ENCODE measurements at regions not wholly inside any gene's neighbourhood (a gene's known extent, or its start where the extent isn't known, plus 50 kb on each side); places are given as distances from the start of the nearest gene placed in this dataset.

DNA sequence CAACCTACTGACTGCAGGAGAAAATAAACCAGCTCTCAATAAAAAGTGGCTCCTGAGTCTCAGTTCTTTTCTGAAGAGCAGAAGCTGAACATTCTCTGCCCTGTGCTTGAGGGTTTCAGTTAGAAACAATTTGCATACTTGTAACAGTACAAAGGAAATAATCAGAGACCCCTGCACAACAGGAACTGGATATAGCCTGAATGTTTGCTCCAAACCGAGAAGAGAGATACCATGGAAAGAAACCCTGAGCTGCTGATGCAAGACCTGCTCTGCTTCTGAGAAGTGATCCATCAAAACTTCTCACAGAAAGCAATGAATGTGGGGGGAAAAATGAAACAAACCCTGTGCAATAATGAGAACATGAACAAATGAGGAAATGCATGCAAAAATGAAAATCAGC, 592.9 kb downstream of the SEMA5A start:
- no peaks in the 10 kb centered on the region for H3K4me1 Mint-ChIP-seq (ENCODE audit: low read depth)
- no peak overlapping the region for H3K4me3 Mint-ChIP-seq
- H3K9me3 Mint-ChIP-seq = peaks cover 10% of the 10 kb centered on the region
- no peak overlapping the region for H3K27ac Mint-ChIP-seq
- no peaks in the 10 kb centered on the region for H3K36me3 Mint-ChIP-seq (ENCODE audit: low read depth)
- DNase-seq = no peak
- no peaks in the 10 kb centered on the region for H3K27me3 Mint-ChIP-seq

DNA sequence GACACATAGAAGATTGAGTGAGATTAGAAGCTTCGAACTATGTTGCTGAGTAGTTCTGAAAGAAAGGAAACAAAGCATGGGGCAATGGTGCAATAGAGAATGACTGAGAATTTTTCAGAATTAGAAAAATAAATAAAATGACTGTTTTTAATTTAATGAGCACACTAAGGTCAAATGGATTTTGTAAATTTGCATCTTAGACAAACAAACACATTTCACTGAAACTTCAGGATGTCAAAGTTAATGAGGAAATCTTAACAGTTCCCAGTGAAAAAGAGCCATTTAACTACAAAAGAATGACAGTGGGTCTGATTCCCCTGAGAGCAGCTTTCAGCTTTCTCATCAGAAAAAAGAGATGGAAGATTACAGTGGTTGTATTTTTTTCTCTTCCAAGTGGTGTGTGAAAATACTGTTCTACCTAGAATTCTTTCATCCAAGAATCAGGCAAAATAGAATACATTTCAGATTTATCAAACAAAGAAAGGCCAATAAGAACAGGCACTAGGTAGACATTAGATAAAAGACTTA, 591.9 kb downstream of the SEMA5A start:
- Mint-ChIP-seq H3K27ac (no peak overlapping the region), H3K4me1 (ENCODE audit: low read depth) (no peaks in the 10 kb centered on the region), H3K36me3 (ENCODE audit: low read depth) (no peaks in the 10 kb centered on the region), H3K27me3 (no peaks in the 10 kb centered on the region), H3K4me3 (no peak overlapping the region), H3K9me3 (peaks cover 10% of the 10 kb centered on the region)
- DNase-seq = no peak

DNA sequence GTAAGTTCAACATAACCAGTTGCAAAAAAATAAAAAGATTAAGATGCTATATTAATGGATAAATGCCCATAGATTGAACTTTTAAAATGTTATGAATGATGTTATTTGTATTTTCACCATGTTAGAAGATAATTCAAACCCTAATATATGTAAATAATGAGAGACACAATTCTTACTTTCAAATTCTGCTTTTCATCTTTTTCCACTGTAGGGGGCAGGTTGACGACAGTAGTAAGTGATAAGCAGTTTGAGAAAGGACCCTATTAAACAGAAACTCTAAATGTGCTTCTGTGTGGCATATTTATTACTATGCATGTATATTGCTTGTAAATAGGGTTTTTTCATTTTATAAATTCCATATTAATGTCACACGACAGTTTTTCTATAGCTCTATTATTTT, 591.1 kb downstream of the SEMA5A start:
- DNase-seq = no peak
- no peaks in the 10 kb centered on the region for H3K4me1 Mint-ChIP-seq (ENCODE audit: low read depth)
- H3K4me3 Mint-ChIP-seq = no peak overlapping the region
- H3K27ac Mint-ChIP-seq = no peak overlapping the region
- H3K36me3 Mint-ChIP-seq (ENCODE audit: low read depth) = no peaks in the 10 kb centered on the region
- H3K9me3 Mint-ChIP-seq = peaks cover 10% of the 10 kb centered on the region
- no peaks in the 10 kb centered on the region for H3K27me3 Mint-ChIP-seq

DNA sequence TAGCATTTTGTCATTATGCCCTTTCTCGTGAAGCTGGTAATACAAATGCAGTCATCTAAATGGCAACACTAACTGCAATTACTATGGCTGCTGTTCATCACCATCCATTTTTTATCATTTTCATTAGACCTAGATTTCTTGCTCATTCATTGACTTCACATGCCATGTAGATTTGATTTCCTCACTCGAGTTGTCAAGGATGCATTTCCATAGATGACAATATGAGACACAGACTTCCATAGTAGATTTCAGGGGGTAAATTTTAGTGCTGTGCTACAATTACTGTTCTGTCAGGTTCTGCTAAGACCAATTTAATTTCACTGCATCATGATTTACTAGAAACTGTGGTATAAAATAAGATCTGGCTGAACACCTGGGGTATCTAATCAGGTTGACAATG, 589.2 kb downstream of the SEMA5A start:
- Mint-ChIP-seq H3K27me3 (no peaks in the 10 kb centered on the region), H3K27ac (no peak overlapping the region), H3K4me3 (no peak overlapping the region), H3K36me3 (ENCODE audit: low read depth) (no peaks in the 10 kb centered on the region), H3K9me3 (peaks cover 4% of the 10 kb centered on the region), H3K4me1 (ENCODE audit: low read depth) (no peaks in the 10 kb centered on the region)
- DNase-seq = no peak

DNA sequence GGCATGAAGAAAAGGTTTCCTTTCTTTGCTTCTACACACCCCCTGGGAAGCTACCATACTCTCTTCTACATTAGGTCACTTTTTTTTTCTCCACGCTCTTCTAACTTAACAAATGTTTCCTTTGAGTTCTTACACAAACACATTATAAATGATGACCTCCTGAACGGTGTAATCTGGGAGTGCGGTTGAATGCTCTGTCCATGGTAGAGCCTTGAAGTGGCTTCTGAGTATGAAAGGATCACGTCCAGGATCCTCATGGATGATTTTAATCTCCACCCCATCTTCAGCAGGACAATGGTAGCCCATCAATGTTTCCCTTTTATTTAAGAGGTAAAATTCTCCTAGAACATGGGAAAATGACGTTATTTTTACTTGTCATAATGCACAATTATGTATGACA, 587.3 kb downstream of the SEMA5A start:
- H3K4me3 Mint-ChIP-seq = no peak overlapping the region
- no peak for DNase-seq
- peaks cover 4% of the 10 kb centered on the region for H3K9me3 Mint-ChIP-seq
- no peak overlapping the region for H3K27ac Mint-ChIP-seq
- no peaks in the 10 kb centered on the region for H3K36me3 Mint-ChIP-seq (ENCODE audit: low read depth)
- no peaks in the 10 kb centered on the region for H3K4me1 Mint-ChIP-seq (ENCODE audit: low read depth)
- no peaks in the 10 kb centered on the region for H3K27me3 Mint-ChIP-seq

DNA sequence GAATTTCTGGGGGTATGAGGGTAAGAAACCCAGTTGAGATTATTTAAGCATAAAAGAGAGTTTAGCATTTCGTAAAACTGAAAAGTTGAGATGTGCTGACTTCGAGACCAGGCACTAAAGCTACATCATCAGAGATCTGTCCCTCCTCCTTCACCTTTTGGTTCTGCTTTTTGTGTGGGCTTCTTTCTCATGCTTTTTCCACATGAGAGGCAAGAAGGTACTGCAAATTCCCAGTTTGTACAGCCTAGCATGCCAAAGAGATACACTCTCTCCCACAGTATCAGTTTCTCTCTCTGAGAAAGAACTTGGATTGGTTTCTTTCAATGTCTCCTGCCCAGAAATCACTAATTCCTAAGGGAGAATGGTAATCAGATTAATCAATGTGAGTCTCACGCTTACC, 584.7 kb downstream of the SEMA5A start:
- Mint-ChIP-seq H3K4me1 (ENCODE audit: low read depth) (no peaks in the 10 kb centered on the region), H3K27ac (no peak overlapping the region), H3K4me3 (no peak overlapping the region), H3K36me3 (ENCODE audit: low read depth) (no peaks in the 10 kb centered on the region), H3K27me3 (no peaks in the 10 kb centered on the region), H3K9me3 (peaks cover 10% of the 10 kb centered on the region)
- no peak for DNase-seq

DNA sequence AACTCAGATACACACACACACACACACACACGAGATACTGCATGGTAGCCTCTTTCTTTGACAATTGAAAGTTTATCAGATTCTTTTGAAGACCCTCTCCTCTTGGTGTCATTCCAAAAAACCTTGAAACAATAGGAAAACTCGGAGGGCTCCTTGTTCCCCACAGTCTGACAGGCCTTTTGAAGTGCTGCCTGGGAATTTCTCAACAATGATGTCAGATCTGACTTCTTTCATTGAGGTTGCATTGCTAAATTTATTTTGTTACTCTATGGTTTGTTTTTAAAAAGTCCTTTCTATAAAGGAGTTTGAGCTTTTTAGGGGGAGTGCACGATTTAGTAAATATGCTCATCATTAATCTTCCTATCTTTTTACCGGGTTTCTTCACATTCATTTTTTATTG, 583.9 kb downstream of the SEMA5A start:
- Mint-ChIP-seq H3K4me1 (ENCODE audit: low read depth) (no peaks in the 10 kb centered on the region), H3K36me3 (ENCODE audit: low read depth) (no peaks in the 10 kb centered on the region), H3K9me3 (peaks cover 9% of the 10 kb centered on the region), H3K4me3 (no peak overlapping the region), H3K27ac (no peak overlapping the region), H3K27me3 (no peaks in the 10 kb centered on the region)
- DNase-seq = no peak

DNA sequence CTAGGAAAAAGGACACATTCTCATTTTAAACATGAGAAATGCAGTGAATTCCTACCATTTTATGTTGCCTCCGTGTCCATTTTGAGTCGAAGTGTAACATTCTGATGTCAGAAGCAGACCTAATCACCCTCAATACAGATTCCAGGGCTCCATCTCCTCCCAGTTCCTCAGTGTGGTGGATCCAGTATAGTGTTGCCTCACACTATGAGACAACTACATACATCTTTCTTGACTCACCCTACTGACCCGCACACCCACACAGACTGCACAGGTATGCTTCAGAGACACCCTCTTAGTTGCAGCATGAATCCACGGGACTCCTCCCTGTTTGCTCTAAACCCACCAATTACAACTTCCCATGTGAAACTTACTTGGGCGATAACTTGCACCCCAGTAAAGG, 564.9 kb downstream of the SEMA5A start:
- Mint-ChIP-seq H3K27me3 (no peaks in the 10 kb centered on the region), H3K4me3 (no peak overlapping the region)
- no peak for DNase-seq

DNA sequence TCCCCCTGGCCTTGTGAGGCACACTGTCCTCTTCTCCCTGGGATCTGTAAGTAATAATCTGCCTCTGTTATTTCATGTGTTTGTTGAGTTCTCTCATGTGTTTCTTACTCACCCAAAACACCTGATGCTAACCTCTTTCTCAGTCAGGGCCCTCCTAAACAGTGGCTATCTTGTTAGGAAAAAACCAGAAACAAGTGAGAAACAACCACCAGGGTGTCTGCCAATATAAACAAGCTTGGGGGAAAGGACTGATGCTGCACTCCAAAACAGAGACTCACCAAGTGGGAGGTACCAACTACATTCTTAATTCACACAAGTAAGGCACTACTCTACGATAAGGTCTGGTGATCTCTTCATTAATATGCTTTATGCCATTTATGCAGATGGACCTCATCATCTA, 564.4 kb downstream of the SEMA5A start:
- Mint-ChIP-seq H3K27ac (no peak overlapping the region), H3K27me3 (no peaks in the 10 kb centered on the region), H3K4me3 (no peak overlapping the region), H3K36me3 (ENCODE audit: low read depth) (no peaks in the 10 kb centered on the region), H3K9me3 (peaks cover 5% of the 10 kb centered on the region), H3K4me1 (ENCODE audit: low read depth) (no peaks in the 10 kb centered on the region)
- DNase-seq = no peak

More for the DNA sequence above, 564.9 kb downstream of the SEMA5A start:
- Mint-ChIP-seq H3K9me3 (peaks cover 5% of the 10 kb centered on the region), H3K36me3 (ENCODE audit: low read depth) (no peaks in the 10 kb centered on the region), H3K4me1 (ENCODE audit: low read depth) (no peaks in the 10 kb centered on the region), H3K27ac (no peak overlapping the region)

DNA sequence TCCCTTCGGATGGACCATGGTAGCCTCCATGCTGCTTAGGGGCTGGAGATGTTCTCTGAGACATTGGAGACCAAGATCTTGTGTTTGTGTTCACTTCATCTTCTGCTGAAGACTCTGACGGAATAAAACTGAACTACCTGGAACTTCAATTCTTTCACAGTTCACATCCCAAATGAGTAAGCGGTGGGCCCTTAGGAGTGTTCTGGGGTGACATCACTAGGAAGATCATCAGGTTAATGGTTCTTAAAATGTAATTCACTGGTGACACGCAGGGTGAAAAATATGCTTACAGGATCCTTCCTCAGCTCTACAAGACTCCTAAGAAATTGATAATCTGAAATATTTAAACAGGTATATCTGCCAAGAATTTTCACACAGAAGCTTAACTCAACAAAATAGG, 561.5 kb downstream of the SEMA5A start:
- H3K36me3 Mint-ChIP-seq (ENCODE audit: low read depth) = no peaks in the 10 kb centered on the region
- no peak overlapping the region for H3K4me3 Mint-ChIP-seq
- no peak overlapping the region for H3K27ac Mint-ChIP-seq
- H3K9me3 Mint-ChIP-seq = peaks cover 8% of the 10 kb centered on the region
- H3K27me3 Mint-ChIP-seq = no peaks in the 10 kb centered on the region
- H3K4me1 Mint-ChIP-seq (ENCODE audit: low read depth) = no peaks in the 10 kb centered on the region
- no peak for DNase-seq
